NCI-H146 treated with DMSO at 0.1 percent for 48 hours (cell line): ENCODE measurements at regions not wholly inside any gene's neighbourhood (a gene's known extent, or its start where the extent isn't known, plus 50 kb on each side); places are given as distances from the start of the nearest gene placed in this dataset.
"Not testable (repeated sequence)": the region's sequence is repeated elsewhere in the genome, so short reads cannot be mapped to it uniquely, and the experiment has no call there.

Source experiments
- DNase-seq: peaks from one replicate; lab custom pipeline; 2025; ENCODE audit not compliant: unreplicated experiment; lab: John Stamatoyannopoulos, UW

GRCh38 chr3:153889905-153890334 is 231.3 kb upstream of the ARHGEF26 start:
- DNase-seq, result no peak

DNA sequence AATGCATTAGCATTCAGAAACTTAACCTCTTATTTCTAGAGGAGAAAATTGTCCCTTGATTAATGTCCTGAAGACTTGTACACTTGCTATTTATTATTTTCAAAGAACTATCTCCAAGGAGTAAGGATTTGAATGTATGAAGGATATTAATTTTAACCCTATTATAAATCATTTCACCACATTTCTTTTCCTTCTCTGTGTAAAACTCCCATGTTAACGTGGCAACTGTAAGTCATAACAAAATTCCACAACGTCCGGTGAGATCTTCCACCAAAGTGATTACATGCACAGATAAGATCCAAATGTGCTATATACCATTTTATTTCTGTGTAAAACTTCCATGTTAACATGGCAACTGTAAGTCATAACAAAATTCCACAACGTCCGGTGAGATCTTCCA is 229.1 kb upstream of the ARHGEF26 start:
- DNase-seq, result no peak

DNA sequence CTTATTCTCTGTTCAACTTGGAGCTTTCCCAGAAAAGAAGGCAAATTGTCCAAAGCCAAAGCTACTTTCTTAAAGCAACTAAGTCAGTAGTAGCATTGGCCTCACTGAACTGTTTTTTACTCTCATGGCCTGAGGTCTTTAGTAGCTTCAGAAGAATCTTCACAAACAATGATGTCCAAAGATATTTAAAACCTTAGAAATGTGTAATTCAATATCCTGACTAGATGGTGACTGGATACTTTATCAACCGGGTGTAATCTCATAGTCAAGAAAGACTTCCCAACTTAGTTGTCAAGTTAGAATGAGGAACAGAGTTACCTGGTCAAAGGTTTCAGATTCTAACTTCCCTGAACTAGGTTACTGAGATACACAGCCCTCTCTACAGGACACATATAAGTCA is 226.3 kb upstream of the ARHGEF26 start:
- no peak for DNase-seq

DNA sequence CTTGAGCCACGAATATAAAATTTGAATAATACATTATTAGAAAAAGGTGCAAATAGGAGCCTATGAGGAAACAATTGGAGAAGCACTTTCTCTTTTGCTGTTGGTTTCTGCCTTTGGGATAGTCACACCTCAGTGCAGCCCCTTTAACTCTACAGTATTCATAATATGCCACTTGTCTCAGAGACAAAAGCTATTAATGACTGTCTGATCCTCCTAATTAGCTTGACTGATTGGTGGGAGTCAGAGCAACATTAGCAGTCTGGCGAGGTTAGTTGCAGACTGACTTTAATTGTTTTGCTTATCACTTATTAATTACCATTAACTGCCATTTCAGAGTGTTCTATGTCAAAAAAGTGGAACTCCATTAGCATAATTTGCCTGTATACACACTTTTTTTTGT is 225.0 kb upstream of the ARHGEF26 start:
- DNase-seq, result no peak

DNA sequence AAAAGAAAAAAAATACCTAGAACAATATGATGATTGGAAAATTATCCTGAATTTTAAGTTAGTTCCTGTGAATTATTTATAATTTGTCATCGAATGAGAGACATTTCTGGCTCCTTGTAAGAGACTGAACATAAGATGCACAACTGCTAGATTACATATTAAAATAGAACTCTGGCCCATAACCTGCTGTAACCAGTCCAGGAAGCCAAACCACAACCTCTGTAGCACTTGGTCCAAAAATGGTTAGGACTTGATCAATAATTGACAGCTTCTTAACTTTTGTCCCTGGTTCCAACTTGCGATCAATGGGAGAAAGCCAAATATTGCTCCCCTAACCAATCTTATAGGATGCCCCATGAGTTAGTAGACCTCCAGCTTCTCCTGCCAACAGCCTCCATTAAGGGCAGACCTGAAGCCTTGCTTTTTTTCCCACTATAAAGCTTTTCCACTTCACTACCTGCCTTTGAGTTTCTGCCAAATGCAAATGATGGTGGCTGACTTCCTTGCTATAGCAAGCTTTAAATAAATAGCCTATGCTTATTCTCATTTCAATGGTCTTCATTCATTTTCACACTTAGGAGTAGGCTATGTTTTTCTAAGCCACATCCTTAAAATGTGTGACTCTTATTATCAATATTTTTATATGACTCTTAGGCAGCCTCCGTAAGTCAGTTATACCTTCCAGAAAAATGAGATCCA is 224.0 kb upstream of the ARHGEF26 start:
- no peak for DNase-seq

- DNase-seq, result no peak
Observed at GRCh38 chr3:153897842-153898241, 223.3 kb upstream of the ARHGEF26 start.

DNA sequence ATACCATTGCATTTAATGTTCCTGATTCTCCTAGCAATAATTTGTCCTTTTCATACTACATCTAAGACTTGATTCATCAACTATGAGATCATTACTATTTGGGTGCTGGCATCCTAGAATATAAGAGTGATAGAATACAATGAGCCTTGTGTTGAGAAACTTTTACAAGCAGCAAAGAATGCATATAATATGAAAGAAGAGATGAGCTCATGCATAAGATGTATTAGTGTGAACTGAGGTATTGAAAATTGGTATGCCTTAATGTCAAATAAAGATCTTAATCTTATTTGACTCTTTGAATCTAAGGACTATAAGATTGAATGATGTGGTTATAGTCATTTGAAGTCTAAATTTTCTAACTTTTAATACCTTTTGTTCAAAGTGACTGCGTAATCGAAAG is 220.0 kb upstream of the ARHGEF26 start:
- DNase-seq, result no peak

GRCh38 chr3:153901991-153902390 is 219.2 kb upstream of the ARHGEF26 start:
- DNase-seq, result no peak

GRCh38 chr3:153903430-153903829 is 217.8 kb upstream of the ARHGEF26 start:
- no peak for DNase-seq

DNA sequence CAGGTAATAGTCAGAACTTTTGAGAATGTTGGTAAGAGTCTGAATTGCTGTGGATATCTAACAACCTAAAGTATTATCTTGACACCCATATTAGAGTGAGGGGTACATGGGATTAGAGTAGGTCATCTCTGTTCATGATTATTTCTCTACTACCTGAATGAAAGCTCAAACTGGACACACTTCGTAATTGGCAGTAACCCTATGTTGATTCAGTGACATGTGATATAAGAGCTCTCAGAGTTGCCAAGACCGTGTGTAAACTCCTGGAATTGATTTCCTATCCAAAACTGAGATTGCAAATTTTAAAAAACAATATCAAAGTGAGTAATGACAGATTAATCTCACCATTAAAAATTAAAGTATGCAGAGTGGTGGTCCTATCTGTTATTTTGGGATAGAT is 214.8 kb upstream of the ARHGEF26 start:
- DNase-seq, result no peak

DNA sequence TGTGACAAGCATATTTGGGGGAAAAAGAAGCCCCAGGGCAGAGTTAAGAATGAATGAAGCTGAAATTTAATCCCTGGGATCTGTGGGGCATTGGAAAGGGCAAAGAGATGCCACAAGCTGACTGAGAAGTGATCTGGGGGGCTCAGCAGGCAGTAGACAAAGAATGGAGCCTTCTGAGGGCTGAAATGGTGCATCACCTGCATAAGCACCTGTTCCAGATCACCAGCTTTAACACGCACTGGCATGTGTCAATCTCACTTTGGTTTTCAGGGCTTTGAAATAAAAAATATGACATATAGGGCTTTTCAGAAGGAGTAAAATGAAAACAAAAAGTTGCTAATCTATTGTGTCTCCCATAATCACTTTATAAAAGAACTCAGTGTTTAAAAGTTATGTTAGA is 210.8 kb upstream of the ARHGEF26 start:
- DNase-seq, result no peak

GRCh38 chr3:153911116-153911515 is 210.1 kb upstream of the ARHGEF26 start:
- no peak for DNase-seq

DNA sequence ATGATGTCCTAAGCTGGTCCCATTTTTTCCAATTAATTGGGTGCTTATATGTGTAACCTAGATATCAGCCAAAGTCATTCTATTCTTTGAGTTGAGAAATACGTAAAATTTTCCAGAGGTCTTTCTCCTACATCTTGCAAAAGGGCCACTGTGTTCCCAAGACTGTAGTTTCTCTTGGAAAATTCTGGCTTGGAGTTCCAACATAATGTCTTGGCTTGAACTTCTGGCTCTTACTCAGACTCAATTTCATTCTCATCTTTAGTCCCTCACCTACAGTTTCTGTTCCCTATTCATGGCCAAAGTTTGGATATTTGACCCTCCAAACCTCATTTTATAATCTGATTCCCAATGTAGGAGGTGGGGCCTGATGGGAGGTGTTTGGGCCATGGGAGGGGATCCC is 201.4 kb upstream of the ARHGEF26 start:
- DNase-seq, result no peak

DNA sequence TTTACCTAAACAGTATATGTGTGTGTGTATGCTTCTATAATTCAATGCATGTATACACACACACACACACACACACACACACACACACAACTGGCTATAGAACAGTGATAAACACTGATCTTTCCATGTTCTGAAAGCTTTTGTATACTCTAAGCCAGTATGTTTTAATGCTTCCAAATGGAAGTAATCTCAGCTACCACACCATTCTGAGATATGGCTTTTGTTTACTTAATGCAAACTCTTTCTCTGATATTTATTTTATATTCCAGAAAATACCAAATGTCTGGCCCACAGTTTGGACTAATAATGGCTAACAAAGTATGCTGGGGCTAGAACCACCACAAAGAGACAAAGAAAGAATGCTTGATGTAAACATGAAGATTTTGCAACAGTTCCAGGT is 199.4 kb upstream of the ARHGEF26 start:
- DNase-seq, result no peak

- no peak for DNase-seq
Observed at GRCh38 chr3:153925841-153926514, 195.2 kb upstream of the ARHGEF26 start.

DNA sequence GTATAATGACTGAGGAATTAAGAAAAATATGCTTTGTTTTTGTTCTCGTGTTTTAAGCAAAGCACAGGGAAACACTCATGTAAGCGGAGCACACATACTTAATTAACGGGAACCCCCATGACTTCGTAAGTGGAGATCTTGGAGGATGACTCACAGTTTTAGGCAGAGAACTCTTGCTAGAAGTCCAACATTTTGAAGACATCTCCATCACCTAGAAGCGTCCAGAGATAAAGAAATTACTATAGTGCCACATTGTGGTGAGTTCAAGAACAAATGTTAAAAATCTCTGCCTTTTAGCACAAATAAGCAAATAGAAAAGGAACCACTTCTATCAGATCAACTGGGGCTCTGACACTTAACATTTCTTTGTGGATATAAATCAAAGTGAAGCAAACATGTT is 194.1 kb upstream of the ARHGEF26 start:
- no peak for DNase-seq

DNA sequence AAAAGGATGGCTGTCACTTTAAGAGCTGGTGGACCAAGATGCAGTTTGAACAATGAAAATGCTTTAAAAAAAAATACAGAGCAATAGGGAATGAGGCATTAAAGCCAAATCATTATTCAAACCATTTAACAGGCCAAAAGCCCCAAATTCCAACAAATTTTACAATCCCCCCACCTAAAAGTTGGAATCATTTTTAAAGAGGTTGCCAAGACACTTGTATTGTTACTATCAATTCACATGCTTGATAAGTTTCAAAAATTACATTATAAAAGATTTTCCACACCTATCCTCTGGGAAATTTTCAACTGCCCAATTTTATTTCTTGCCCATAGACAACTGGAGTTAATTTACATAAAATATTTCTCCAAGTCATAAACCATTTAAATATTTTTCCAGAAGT is 192.3 kb upstream of the ARHGEF26 start:
- no peak for DNase-seq

- not testable (repeated sequence) for DNase-seq
Observed at GRCh38 chr3:153933481-153933880, 187.7 kb upstream of the ARHGEF26 start.

- no peak for DNase-seq
Observed at GRCh38 chr3:153944084-153944483, 177.1 kb upstream of the ARHGEF26 start.

- DNase-seq, result no peak
Observed at GRCh38 chr3:153951276-153951675, 169.9 kb upstream of the ARHGEF26 start.

DNA sequence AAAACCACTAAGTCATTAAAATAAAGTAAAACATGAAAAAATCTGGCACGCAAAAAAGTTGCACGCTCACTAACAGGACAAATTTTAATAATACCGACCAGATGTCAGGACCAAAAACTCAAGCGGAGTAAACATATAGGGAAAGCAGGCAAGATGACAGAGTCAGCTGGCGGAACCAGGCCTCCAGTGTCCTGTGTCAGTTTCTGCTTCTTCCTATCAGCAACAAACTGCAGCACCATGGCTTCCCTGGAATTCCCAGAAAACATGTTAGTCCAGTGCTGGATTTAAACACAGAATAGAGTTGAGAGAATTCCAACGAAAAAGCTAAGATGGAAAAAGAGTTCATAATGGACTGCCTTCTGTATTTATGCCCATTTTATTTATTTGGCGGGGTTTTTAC is 169.1 kb upstream of the ARHGEF26 start:
- no peak for DNase-seq

DNA sequence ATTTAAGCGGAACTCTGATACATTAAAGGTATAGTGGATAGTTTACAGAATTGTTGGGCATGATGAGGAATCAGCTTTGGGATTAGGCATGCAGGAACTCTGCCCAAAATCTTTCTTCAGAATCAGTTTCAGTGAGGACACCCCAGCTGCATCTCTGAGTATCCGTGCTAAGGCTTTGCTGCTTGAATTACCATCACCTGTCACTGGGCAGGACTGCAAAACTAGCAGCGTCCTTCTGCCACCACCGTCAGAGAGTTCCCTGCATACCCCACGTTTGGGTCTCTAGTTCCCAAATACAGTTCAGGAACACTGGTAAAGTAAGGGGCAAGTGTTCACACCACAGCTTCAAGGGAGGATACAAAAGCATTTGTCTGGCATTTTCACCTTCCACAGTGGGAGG is 164.6 kb upstream of the ARHGEF26 start:
- no peak for DNase-seq

GRCh38 chr3:153957421-153957820 is 163.8 kb upstream of the ARHGEF26 start:
- DNase-seq, result no peak
